Activated naive CD8-positive, alpha-beta T cell treated with anti-CD3 and anti-CD28 coated beads, Interleukin-2, amount 10 ng/mL, durations not matched to agents 7 days and 5 days (primary cell): ENCODE measurements at regions not wholly inside any gene's neighbourhood (a gene's known extent, or its start where the extent isn't known, plus 50 kb on each side); places are given as distances from the start of the nearest gene placed in this dataset.
"Not testable (repeated sequence)": the region's sequence is repeated elsewhere in the genome, so short reads cannot be mapped to it uniquely, and the experiment has no call there.

Experiments used
- ATAC-seq: fragments of 150-1000 bp; cut with Tn5 transposase; one replicate; pipeline ENCODE4 v1.10.0; 2021; ENCODE audit warnings: low read depth, moderate library complexity
- POLR2A ChIA-PET: fragments of 350-600 bp; sonication (Branson Sonifier 250); formaldehyde crosslinking; loops from one replicate; lab custom pipeline; 2021; ENCODE audit warnings: antibody characterized with exemption; lab: Charles Lee
- DNase-seq: peaks from one replicate; pipeline ENCODE4 v3.0.0; 2021
- H3K27ac Mint-ChIP-seq: one replicate; pipeline ENCODE4 v1.8.0; 2022; ENCODE audit warnings: mild to moderate bottlenecking, mixed read lengths
- H3K27me3 Mint-ChIP-seq: one replicate; pipeline ENCODE4 v1.8.0; 2022; ENCODE audit warnings: mild to moderate bottlenecking, moderate library complexity, mixed read lengths
- H3K36me3 Mint-ChIP-seq: one replicate; pipeline ENCODE4 v1.8.0; 2021; ENCODE audit warnings: mild to moderate bottlenecking, mixed read lengths
- H3K4me1 Mint-ChIP-seq: one replicate; pipeline ENCODE4 v1.8.0; 2021; ENCODE audit warnings: mixed read lengths
- H3K4me3 Mint-ChIP-seq: one replicate; pipeline ENCODE4 v1.8.0; 2022; ENCODE audit warnings: mild to moderate bottlenecking, moderate library complexity, mixed read lengths
- H3K9me3 Mint-ChIP-seq: one replicate; pipeline ENCODE4 v1.8.0; 2021; ENCODE audit warnings: mixed read lengths

DNA sequence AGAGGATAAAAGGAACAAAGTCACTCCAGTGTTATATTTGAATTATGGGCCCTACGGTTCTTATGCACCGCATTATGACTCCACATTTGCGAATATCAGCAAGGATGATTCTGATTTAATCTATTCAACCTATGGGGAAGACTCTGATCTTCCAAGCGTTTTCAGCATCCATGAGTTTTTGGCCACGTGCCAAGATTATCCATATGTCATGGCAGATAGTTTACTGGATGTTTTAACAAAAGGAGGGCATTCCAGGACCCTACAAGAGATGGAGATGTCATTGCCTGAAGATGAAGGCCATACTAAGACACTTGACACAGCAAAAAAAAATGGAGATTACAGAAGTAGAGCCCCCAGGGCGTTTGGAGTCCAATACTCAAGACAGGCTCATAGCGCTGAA is 113.4 kb downstream of the IL12A start:
- ATAC-seq, H3K36me3 Mint-ChIP-seq, H3K9me3 Mint-ChIP-seq, DNase-seq, H3K4me3 Mint-ChIP-seq, POLR2A ChIA-PET, H3K4me1 Mint-ChIP-seq, H3K27ac Mint-ChIP-seq, H3K27me3 Mint-ChIP-seq: not testable (repeated sequence)

- H3K36me3 Mint-ChIP-seq = no peaks in the 10 kb centered on the region
- DNase-seq (no peak), ATAC-seq (no peak)
- H3K27me3 Mint-ChIP-seq = peaks cover 15% of the 10 kb centered on the region
- no peak overlapping the region for H3K4me3 Mint-ChIP-seq
- no peaks in the 10 kb centered on the region for H3K4me1 Mint-ChIP-seq
- POLR2A ChIA-PET = no interaction called here
- no peak overlapping the region for H3K27ac Mint-ChIP-seq
- no peaks in the 10 kb centered on the region for H3K9me3 Mint-ChIP-seq
Observed at GRCh38 chr3:160103397-160103796, 114.8 kb downstream of the IL12A start.

- Mint-ChIP-seq H3K9me3 (no peaks in the 10 kb centered on the region), H3K36me3 (no peaks in the 10 kb centered on the region), H3K4me1 (no peaks in the 10 kb centered on the region), H3K27ac (no peak overlapping the region), H3K4me3 (no peak overlapping the region), H3K27me3 (peaks cover 13% of the 10 kb centered on the region)
- DNase-seq (no peak), ATAC-seq (no peak)
- POLR2A ChIA-PET = no interaction called here
Observed at GRCh38 chr3:160105907-160106584, 117.4 kb downstream of the IL12A start.

- H3K27ac Mint-ChIP-seq = no peak overlapping the region
- no peaks in the 10 kb centered on the region for H3K36me3 Mint-ChIP-seq
- no peak for ATAC-seq
- H3K4me3 Mint-ChIP-seq = no peak overlapping the region
- H3K4me1 Mint-ChIP-seq = no peaks in the 10 kb centered on the region
- peaks cover 11% of the 10 kb centered on the region for H3K27me3 Mint-ChIP-seq
- POLR2A ChIA-PET = no interaction called here
- no peaks in the 10 kb centered on the region for H3K9me3 Mint-ChIP-seq
- no peak for DNase-seq
Observed at GRCh38 chr3:160106905-160107861, 118.0 kb upstream of the C3orf80 start.

DNA sequence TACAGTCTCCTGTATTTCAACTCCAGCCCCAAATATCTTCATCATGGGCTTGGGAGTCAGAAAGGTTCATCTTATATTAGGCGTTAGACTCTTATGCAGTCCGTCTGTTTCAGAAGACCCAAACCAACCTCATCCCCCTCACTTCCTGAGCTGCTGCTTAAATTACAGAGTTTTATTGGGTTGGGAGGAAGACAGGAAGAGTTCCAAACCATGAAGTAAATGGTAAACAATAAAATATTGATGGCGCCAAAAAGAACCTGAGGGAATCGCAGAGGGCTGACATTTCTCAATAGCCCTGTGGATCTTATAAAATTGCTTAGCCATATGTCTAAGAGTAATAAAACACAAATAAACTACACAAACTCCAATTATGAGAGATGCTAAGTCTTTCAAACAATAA is 116.9 kb upstream of the C3orf80 start:
- no peak overlapping the region for H3K27ac Mint-ChIP-seq
- POLR2A ChIA-PET = no interaction called here
- no peaks in the 10 kb centered on the region for H3K36me3 Mint-ChIP-seq
- ATAC-seq (no peak), DNase-seq (no peak)
- peaks cover 11% of the 10 kb centered on the region for H3K27me3 Mint-ChIP-seq
- H3K4me3 Mint-ChIP-seq = no peak overlapping the region
- no peaks in the 10 kb centered on the region for H3K4me1 Mint-ChIP-seq
- H3K9me3 Mint-ChIP-seq = no peaks in the 10 kb centered on the region

DNA sequence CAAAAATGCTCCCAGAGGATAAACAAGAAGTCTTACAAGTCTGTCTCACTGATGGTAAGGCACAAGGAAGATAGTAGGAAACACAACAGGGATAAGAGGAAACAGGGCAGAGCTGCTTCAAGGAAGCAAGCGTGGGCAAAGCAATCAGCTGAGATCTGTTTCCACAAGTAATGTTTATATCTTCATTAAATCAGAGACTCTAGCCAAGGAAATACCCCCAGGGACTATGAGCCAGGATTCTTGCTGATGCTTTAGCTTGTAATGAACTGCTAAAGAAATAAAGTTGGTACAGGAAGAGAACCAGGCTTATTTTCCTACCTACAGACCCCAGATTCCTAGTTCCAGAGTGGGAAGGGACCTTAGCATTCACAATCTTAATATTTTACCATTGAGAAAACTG is 112.7 kb upstream of the C3orf80 start:
- Mint-ChIP-seq H3K36me3 (no peaks in the 10 kb centered on the region), H3K4me1 (no peaks in the 10 kb centered on the region), H3K27me3 (peaks cover 11% of the 10 kb centered on the region), H3K4me3 (no peak overlapping the region), H3K27ac (no peak overlapping the region), H3K9me3 (no peaks in the 10 kb centered on the region)
- DNase-seq (no peak), ATAC-seq (no peak)
- POLR2A ChIA-PET = no interaction called here

DNA sequence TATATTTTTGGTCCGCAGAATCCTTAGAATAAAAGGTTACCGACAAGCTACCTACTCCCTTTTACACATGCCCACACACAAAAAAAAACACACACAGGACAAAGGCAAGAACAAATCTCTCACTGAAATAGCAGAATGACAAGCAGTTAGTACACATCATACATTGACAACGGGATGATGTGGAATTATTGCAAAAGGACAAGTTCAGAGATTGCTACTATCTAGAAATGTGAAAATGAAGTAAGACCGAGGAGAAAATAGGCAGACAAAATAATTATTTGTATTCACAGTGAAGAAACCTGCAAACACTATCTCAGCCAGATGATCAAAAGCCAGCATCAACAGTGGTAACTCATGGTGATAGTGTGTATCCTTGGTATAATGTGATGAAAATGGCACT is 112.2 kb upstream of the C3orf80 start:
- H3K27ac Mint-ChIP-seq = no peak overlapping the region
- no peaks in the 10 kb centered on the region for H3K36me3 Mint-ChIP-seq
- DNase-seq (no peak), ATAC-seq (no peak)
- POLR2A ChIA-PET = no interaction called here
- H3K27me3 Mint-ChIP-seq = peaks cover 10% of the 10 kb centered on the region
- no peaks in the 10 kb centered on the region for H3K9me3 Mint-ChIP-seq
- H3K4me1 Mint-ChIP-seq = no peaks in the 10 kb centered on the region
- no peak overlapping the region for H3K4me3 Mint-ChIP-seq

GRCh38 chr3:160114355-160114995 is 110.7 kb upstream of the C3orf80 start:
- Mint-ChIP-seq H3K27ac (no peak overlapping the region), H3K9me3 (no peaks in the 10 kb centered on the region), H3K36me3 (no peaks in the 10 kb centered on the region), H3K27me3 (peaks cover 12% of the 10 kb centered on the region), H3K4me1 (no peaks in the 10 kb centered on the region), H3K4me3 (no peak overlapping the region)
- ATAC-seq (no peak), DNase-seq (no peak)
- POLR2A ChIA-PET = no interaction called here

GRCh38 chr3:160115387-160115786 is 109.8 kb upstream of the C3orf80 start:
- no peak overlapping the region for H3K4me3 Mint-ChIP-seq
- DNase-seq = no peak
- H3K27me3 Mint-ChIP-seq = peaks cover 13% of the 10 kb centered on the region
- no peaks in the 10 kb centered on the region for H3K36me3 Mint-ChIP-seq
- no peak for ATAC-seq
- POLR2A ChIA-PET = no interaction called here
- H3K27ac Mint-ChIP-seq = no peak overlapping the region
- no peaks in the 10 kb centered on the region for H3K4me1 Mint-ChIP-seq
- peaks cover under 1% of the 10 kb centered on the region for H3K9me3 Mint-ChIP-seq

GRCh38 chr3:160124224-160124623 is 101.0 kb upstream of the C3orf80 start:
- no peak for DNase-seq
- no peaks in the 10 kb centered on the region for H3K36me3 Mint-ChIP-seq
- H3K27ac Mint-ChIP-seq = no peak overlapping the region
- no peaks in the 10 kb centered on the region for H3K4me1 Mint-ChIP-seq
- no peak overlapping the region for H3K4me3 Mint-ChIP-seq
- POLR2A ChIA-PET = no interaction called here
- no peak for ATAC-seq
- H3K9me3 Mint-ChIP-seq = peaks cover 3% of the 10 kb centered on the region
- peaks cover 24% of the 10 kb centered on the region for H3K27me3 Mint-ChIP-seq

- Mint-ChIP-seq H3K27me3 (peaks cover 24% of the 10 kb centered on the region), H3K4me3 (no peak overlapping the region), H3K36me3 (no peaks in the 10 kb centered on the region), H3K4me1 (peaks cover 2% of the 10 kb centered on the region), H3K27ac (no peak overlapping the region), H3K9me3 (peaks cover 3% of the 10 kb centered on the region)
- DNase-seq (no peak), ATAC-seq (no peak)
- POLR2A ChIA-PET = no interaction called here
Observed at GRCh38 chr3:160125258-160125657, 100.0 kb upstream of the C3orf80 start.

- Mint-ChIP-seq H3K27me3 (peaks cover 26% of the 10 kb centered on the region), H3K36me3 (no peaks in the 10 kb centered on the region), H3K4me3 (no peak overlapping the region), H3K27ac (no peak overlapping the region), H3K9me3 (no peaks in the 10 kb centered on the region), H3K4me1 (peaks cover 2% of the 10 kb centered on the region)
- ATAC-seq (no peak), DNase-seq (no peak)
- POLR2A ChIA-PET = no interaction called here
Observed at GRCh38 chr3:160126051-160126450, 99.2 kb upstream of the C3orf80 start.

DNA sequence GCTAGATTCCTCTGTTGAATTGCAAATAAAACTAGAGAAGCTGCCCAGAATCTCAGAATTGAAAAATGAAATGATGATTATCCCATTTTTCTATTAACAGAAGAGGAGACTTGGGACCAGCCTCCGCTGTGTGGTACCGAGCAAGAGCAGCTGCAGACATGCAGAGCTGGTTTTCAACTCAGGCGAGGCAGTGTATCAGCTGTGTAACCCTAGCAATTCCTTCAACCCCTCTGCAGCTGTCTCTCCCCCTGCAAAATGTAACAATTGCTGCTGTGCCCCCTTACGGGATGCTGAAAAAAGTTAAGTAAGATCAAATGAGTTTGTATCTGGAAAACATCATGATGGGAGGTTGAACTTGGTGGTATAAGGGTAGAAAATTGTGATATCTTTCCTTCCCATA is 98.5 kb upstream of the C3orf80 start:
- DNase-seq (no peak), ATAC-seq (no peak)
- peaks cover 23% of the 10 kb centered on the region for H3K27me3 Mint-ChIP-seq
- H3K4me1 Mint-ChIP-seq = peaks cover 2% of the 10 kb centered on the region
- H3K27ac Mint-ChIP-seq = no peak overlapping the region
- H3K9me3 Mint-ChIP-seq = no peaks in the 10 kb centered on the region
- H3K36me3 Mint-ChIP-seq = no peaks in the 10 kb centered on the region
- no peak overlapping the region for H3K4me3 Mint-ChIP-seq
- POLR2A ChIA-PET = no interaction called here
